Esophagus squamous epithelium (tissue), 5 donors: ENCODE measurements at regions not wholly inside any gene's neighbourhood (a gene's known extent, or its start where the extent isn't known, plus 50 kb on each side); places are given as distances from the start of the nearest gene placed in this dataset.
A peak's percentile ranks its signal among the peaks of the same experiment; 100 is the strongest.

Experiments
- DNase-seq: peaks from one replicate; lab custom pipeline; 2025; lab: John Stamatoyannopoulos, UW
- H3K27ac ChIP-seq, 4 donors: fragments of 200-600 bp; sonication (generic); one replicate each; pipeline ENCODE4 v1.5.1; 2016 to 2019; ENCODE audit warnings: mild to moderate bottlenecking in 1 of 4
- H3K27me3 ChIP-seq, 4 donors: fragments of 200-600 bp; sonication (generic); 1 replicate in 3 of 4; 2 replicates in 1 of 4; pipeline versions ENCODE4 v1.5.1 to v1.6.0; 2017 to 2021; ENCODE audit warnings: antibody characterized with exemption in 1 of 4
- H3K36me3 ChIP-seq, 3 donors: fragments of 200-600 bp; sonication (generic); one replicate each; pipeline ENCODE4 v1.5.1; 2016 to 2019
- H3K4me1 ChIP-seq, 3 donors: fragments of 200-600 bp; sonication (generic); one replicate each; pipeline ENCODE4 v1.5.1; 2017 to 2019
- H3K4me3 ChIP-seq, 4 donors: fragments of 200-600 bp; sonication (generic); 1 replicate in 3 of 4; 2 replicates in 1 of 4; pipeline ENCODE4 v1.5.1; 2016 to 2019; ENCODE audit warnings: mild to moderate bottlenecking in 2 of 4, moderate library complexity in 1 of 4
- H3K9me3 ChIP-seq, 3 donors: fragments of 200-600 bp; sonication (generic); one replicate each; pipeline ENCODE4 v1.5.1; 2016 to 2019
- CTCF ChIP-seq, 6 experiments: fragments of 450-650 bp in 4 of 6; fragments of 200-600 bp in 2 of 6; sonication (generic) in 2 of 6; IDR thresholded peaks; one replicate each; pipeline ENCODE4 v1.5.1; 2016 to 2019; ENCODE audit warnings: antibody characterized with exemption in 6 of 6, mild to moderate bottlenecking in 4 of 6, moderate library complexity in 4 of 6
- POLR2A ChIP-seq, 4 donors: fragments of 450-650 bp; IDR thresholded peaks; one replicate each; pipeline ENCODE4 v1.6.1; 2017; ENCODE audit warnings: antibody characterized with exemption in 4 of 4, mild to moderate bottlenecking in 4 of 4, moderate library complexity in 3 of 4
- WGBS, 2 donors: methylation state at CpG; one replicate each; pipeline ENCODE4 v1.1.5; 2018; 5-methylcytosine and 5-hydroxymethylcytosine counted together
- intact Hi-C: fragments of 100-400 bp; cut with DNase I; formaldehyde crosslinking; loops from one replicate; pipeline ENCODE4 v1.15.0; 2022
- donor health status: DM: yes; HTN: yes; CAD: no.

- Histone ChIP-seq H3K27ac (peak overlapping the region in 1 of 4 donors; percentile 33), H3K36me3 (no peaks in the 10 kb centered on the region), H3K27me3 (no peaks in the 10 kb centered on the region), H3K4me3 (no peak overlapping the region), H3K9me3 (no peaks in the 10 kb centered on the region), H3K4me1 (peaks cover 0 to 35% (median 0%) of the 10 kb centered on the region in 3 donors)
- no peak for TF ChIP-seq POLR2A (IDR thresholded peaks at IDR 0.05)
- TF ChIP-seq CTCF (IDR thresholded peaks at IDR 0.05) = no peak
- 23 to 27% methylated on average over 3 of the region's 3 CpGs for WGBS, 2 donors
- DNase-seq = no peak
- intact Hi-C loops = no loop called here
Observed at GRCh38 chr1:208929575-208929974, 653.9 kb upstream of the CAMK1G start.

GRCh38 chr1:208931936-208932335 lies 651.6 kb upstream of the CAMK1G start:
- intact Hi-C loops = no loop called here
- Histone ChIP-seq H3K27me3 (no peaks in the 10 kb centered on the region), H3K9me3 (no peaks in the 10 kb centered on the region), H3K4me3 (no peak overlapping the region), H3K4me1 (peaks cover 0 to 34% (median 0%) of the 10 kb centered on the region in 3 donors), H3K36me3 (no peaks in the 10 kb centered on the region), H3K27ac (no peak overlapping the region)
- DNase-seq = no peak
- whole genome bisulfite sequencing, 2 donors = 69 to 90% methylated on average over 3 of the region's 3 CpGs
- TF ChIP-seq CTCF (IDR thresholded peaks at IDR 0.05) (no peak), POLR2A (IDR thresholded peaks at IDR 0.05) (no peak)

GRCh38 chr1:208933984-208934525 lies 649.5 kb upstream of the CAMK1G start:
- H3K27me3 ChIP-seq = no peaks in the 10 kb centered on the region
- peaks cover 0 to 29% (median 0%) of the 10 kb centered on the region in 3 donors for H3K4me1 ChIP-seq
- 71 to 90% methylated on average over 3 of the region's 3 CpGs for WGBS, 2 donors
- no peaks in the 10 kb centered on the region for H3K36me3 ChIP-seq
- H3K27ac ChIP-seq = peak overlapping the region in 1 of 4 donors; percentile 63
- DNase-seq = no peak
- no peak overlapping the region for H3K4me3 ChIP-seq
- no peaks in the 10 kb centered on the region for H3K9me3 ChIP-seq
- TF ChIP-seq CTCF (IDR thresholded peaks at IDR 0.05) = no peak
- no peak for TF ChIP-seq POLR2A (IDR thresholded peaks at IDR 0.05)
- intact Hi-C loops = no loop called here

- H3K9me3 ChIP-seq = no peaks in the 10 kb centered on the region
- DNase-seq = no peak
- TF ChIP-seq POLR2A (IDR thresholded peaks at IDR 0.05) (no peak), CTCF (IDR thresholded peaks at IDR 0.05) (no peak)
- H3K4me3 ChIP-seq = no peak overlapping the region
- intact Hi-C loops = no loop called here
- H3K27me3 ChIP-seq = no peaks in the 10 kb centered on the region
- peaks cover 0 to 20% (median 0%) of the 10 kb centered on the region in 3 donors for H3K4me1 ChIP-seq
- H3K36me3 ChIP-seq = no peaks in the 10 kb centered on the region
- 22 to 44% methylated on average over 6 of the region's 6 CpGs for WGBS, 2 donors
- H3K27ac ChIP-seq = peak overlapping the region in 1 of 4 donors; percentile 63
Observed at GRCh38 chr1:208934933-208935332, 648.6 kb upstream of the CAMK1G start.

- intact Hi-C loops = no loop called here
- H3K4me1 ChIP-seq = peaks cover 0 to 18% (median 0%) of the 10 kb centered on the region in 3 donors
- no peaks in the 10 kb centered on the region for H3K27me3 ChIP-seq
- TF ChIP-seq POLR2A (IDR thresholded peaks at IDR 0.05) (no peak), CTCF (IDR thresholded peaks at IDR 0.05) (no peak)
- 72 to 79% methylated on average over 3 of the region's 3 CpGs for WGBS, 2 donors
- no peaks in the 10 kb centered on the region for H3K36me3 ChIP-seq
- peak overlapping the region in 1 of 4 donors; percentile 59 for H3K27ac ChIP-seq
- no peak for DNase-seq
- H3K9me3 ChIP-seq = no peaks in the 10 kb centered on the region
- no peak overlapping the region for H3K4me3 ChIP-seq
Observed at GRCh38 chr1:208935517-208936187, 647.9 kb upstream of the CAMK1G start.
